Fibroblast of mammary gland (primary cell): ENCODE measurements at regions not wholly inside any gene's neighbourhood (a gene's known extent, or its start where the extent isn't known, plus 50 kb on each side); places are given as distances from the start of the nearest gene placed in this dataset.
A peak's percentile ranks its signal among the peaks of the same experiment; 100 is the strongest.

Experiments used
- DNase-seq: peaks from one replicate; pipeline ENCODE4 v3.0.0-alpha.2; 2010; ENCODE audit warnings: low read depth
- H3K4me3 ChIP-seq: 2 replicates; pipeline ENCODE4 v1.5.1; 2011; ENCODE audit warnings: low read depth, mild to moderate bottlenecking, low read length, moderate library complexity; ENCODE audit not compliant: control insufficient read depth
- TF ChIP-seq, protein P1 (sequence below): conservative IDR thresholded peaks from 2 replicates; pipeline ENCODE4 v1.5.1; 2011; ENCODE audit warnings: low read depth, low read length, inconsistent platforms; ENCODE audit not compliant: control insufficient read depth, insufficient read depth

DNA sequence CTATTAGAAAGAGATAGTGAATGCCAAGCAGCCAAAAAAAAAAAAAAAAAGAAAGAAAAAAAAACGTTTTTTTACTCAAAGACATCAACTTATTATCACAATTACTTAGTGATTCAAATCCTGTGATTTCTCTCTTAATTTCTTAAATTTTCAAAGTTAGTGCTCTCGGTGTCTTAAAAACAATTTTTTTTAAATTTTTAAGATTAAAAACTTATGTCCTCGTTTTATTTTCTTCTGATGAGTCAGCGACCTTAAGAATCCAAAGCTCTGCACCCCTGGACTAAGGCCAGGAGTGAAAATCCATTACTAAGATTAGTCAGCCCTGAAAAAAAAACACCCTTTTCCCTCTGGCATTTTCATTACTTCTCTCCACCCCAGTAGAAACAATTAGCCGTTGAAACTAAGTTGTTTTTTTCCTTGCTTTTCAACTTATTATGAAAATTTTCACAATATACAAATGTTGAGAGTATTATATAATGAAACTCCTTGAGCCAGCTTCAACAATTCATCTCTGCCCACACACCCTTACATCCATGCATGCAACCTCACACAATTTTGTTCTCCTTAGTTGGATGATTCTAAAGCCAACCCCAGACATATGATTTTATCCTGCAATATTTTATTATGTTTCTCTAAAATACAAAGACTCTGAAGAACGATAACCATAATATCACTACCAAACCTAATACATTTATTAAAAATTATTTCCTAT lies 85.6 kb upstream of the CARMIL1 start:
- TF ChIP-seq, protein P1, sequence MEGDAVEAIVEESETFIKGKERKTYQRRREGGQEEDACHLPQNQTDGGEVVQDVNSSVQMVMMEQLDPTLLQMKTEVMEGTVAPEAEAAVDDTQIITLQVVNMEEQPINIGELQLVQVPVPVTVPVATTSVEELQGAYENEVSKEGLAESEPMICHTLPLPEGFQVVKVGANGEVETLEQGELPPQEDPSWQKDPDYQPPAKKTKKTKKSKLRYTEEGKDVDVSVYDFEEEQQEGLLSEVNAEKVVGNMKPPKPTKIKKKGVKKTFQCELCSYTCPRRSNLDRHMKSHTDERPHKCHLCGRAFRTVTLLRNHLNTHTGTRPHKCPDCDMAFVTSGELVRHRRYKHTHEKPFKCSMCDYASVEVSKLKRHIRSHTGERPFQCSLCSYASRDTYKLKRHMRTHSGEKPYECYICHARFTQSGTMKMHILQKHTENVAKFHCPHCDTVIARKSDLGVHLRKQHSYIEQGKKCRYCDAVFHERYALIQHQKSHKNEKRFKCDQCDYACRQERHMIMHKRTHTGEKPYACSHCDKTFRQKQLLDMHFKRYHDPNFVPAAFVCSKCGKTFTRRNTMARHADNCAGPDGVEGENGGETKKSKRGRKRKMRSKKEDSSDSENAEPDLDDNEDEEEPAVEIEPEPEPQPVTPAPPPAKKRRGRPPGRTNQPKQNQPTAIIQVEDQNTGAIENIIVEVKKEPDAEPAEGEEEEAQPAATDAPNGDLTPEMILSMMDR = no peak
- peak; percentile 98 for DNase-seq
- H3K4me3 ChIP-seq = no peak overlapping the region

DNA sequence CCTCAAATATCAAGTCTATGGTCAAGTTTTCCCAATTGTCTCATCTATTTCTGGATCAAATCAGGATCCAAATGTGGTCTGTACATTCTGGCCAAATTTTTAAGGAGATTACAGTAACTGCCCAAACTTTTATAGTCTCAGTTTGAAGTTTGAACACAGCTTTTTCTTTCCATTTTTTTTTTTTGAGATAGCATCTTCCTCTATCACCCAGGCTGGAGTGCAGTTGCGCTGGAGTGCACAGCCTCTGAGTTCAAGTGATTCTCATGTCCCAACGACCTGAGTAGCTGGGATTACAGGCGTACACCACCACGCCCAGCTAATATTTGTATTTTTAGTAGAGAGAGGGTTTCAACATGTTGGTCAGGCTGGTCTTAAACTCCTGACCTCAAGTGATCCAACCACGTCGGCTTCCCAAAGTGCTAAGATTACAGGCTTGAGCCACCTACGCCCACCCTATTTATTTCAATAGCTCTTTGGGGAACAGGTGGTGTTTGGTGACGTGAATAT lies 84.9 kb upstream of the CARMIL1 start:
- H3K4me3 ChIP-seq = no peak overlapping the region
- TF ChIP-seq, protein P1 = no peak
- DNase-seq = peak; percentile 80

DNA sequence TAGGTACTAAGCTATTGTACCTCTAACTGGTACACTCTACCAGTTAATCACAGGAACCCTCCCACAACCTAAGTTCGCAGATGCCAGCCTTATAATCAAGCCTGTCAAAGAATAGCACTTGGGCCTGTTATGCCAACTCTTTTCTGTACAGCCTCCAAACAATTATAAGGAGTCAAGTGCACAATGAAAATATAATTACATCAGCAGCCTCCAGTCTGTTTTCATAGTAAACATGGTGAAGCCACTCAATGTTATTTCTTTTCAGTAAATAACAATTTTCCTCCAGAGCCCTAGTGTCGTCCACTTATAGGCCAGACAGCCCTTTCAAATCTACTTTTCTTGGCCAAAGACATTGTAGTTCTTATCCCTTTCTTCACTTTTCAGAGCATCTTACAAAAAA lies 82.7 kb upstream of the CARMIL1 start:
- TF ChIP-seq, protein P1 = no peak
- no peak for DNase-seq
- H3K4me3 ChIP-seq = no peak overlapping the region

DNA sequence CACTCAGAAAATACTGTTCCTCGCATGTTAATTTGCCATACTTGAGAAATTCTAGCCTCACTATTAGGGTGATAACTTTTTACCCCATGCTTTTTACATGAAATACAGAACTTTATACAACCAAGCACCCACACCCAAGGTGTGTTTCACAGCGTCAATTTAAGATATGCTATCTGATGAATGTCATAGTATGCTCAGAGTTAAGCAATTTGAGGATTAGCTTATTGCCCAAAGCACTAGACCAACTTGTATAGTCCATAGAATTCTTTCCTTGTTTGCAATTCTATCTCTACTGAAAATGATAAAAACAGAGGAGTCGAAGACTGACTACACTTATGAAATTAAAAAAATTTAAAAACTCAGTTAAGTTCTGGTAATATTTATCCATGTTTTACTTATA lies 82.1 kb upstream of the CARMIL1 start:
- TF ChIP-seq, protein P1 = no peak
- no peak for DNase-seq
- H3K4me3 ChIP-seq = no peak overlapping the region

DNA sequence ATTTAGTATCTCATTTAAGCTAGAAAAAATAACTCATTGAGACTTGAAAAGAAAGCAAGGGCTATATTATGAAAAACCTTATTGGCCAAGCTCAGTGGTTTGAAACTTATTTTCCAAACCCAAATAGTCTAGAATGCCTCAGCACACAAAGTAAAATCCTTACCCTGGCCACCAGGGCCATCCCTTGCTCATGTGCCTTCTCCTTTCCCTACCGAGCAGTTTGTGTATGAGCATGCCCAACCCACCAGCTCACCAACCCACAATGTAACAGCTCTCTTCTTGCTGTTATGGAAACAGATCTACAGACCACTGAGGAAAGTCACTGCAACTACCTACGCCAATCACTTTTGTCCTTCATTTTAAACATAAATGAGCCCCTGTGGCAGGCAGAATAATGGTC lies 79.6 kb upstream of the CARMIL1 start:
- H3K4me3 ChIP-seq = no peak overlapping the region
- no peak for DNase-seq
- TF ChIP-seq, protein P1 = no peak

DNA sequence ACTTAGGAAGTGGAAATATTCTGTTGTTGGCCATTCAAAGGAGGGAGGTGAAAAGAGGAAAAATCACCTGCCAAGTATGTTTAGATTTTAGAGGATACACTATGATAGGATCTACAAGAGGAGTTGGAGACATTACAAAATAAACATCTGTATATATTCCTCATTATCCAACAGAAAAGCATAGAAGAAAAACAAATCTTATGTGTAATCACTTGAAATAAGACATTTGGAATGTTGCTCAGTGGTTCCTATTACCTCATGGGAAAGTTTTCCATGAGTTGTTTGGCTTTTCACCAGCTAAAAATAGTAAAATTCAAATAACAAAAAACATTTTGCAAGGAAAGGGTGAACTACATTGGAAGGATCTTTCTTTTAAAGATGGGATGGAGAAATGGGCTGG lies 76.7 kb upstream of the CARMIL1 start:
- TF ChIP-seq, protein P1 = no peak
- no peak overlapping the region for H3K4me3 ChIP-seq
- peak; percentile 87 for DNase-seq
